VCaP (cell line): ENCODE measurements at regions not wholly inside any gene's neighbourhood (a gene's known extent, or its start where the extent isn't known, plus 50 kb on each side); places are given as distances from the start of the nearest gene placed in this dataset.

Experiments
- H3K27ac ChIP-seq: fragments of 450-650 bp; 2 replicates; pipeline ENCODE4 v1.5.1; 2017
- CTCF ChIP-seq: fragments of 450-650 bp; conservative IDR thresholded peaks from 2 replicates; pipeline ENCODE4 v1.5.1; 2017; ENCODE audit warnings: mild to moderate bottlenecking, moderate library complexity

DNA sequence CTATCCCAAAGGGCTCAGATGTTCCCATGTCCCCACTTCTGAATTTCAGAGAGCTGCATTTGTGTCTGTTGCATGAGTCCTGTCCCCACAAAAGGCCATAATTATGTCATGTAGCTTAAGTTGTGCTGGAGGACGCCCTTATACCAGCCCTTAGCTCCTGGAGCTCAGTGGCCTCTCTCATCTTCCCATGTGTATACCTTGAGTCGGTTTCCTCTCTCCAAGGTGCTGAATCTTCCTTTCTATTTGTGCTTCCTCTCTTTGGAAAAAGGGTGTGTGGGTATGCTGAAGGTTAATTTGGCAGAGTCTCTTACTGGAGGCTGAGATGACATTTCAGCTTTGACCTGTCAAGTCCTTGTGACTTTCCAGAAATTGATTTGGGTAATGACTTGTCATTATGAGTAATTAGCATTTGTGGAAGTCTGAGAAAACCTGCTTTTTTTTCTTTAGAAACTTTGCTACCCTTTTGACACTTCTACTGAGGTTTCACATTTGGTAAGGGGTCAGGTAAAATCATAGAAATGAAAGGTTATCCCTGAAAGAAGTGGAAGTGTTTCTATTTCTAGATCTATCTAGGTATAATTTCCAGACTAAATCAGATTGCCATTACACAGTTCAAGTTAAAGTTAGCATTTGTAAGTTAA, 185.4 kb downstream of the ABCC12 start:
- TF ChIP-seq CTCF = no peak
- H3K27ac ChIP-seq = no peak overlapping the region

DNA sequence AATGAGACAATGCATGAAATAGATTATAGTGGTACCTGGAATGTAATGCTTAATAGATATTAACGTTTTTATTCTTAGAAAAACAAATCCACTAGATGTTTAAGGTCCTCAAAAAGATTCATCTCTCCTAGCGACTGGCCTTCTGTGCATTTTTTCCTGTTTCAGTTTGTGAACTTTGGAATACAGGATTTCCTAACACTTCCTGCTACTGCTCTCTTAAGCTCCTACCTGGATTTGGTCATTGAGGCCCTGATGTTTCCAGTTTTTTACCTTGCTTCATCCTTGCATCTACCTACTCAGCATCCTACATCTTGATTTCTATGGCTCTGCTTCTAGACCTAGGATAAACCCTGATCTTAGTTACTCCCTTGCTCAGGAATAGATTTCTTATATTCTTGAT, 188.4 kb downstream of the ABCC12 start:
- no peak overlapping the region for H3K27ac ChIP-seq
- no peak for TF ChIP-seq CTCF

- H3K27ac ChIP-seq = no peak overlapping the region
- no peak for TF ChIP-seq CTCF
These were observed 189.5 kb downstream of the ABCC12 start for GRCh38 chr16:47966325-47966724.

DNA sequence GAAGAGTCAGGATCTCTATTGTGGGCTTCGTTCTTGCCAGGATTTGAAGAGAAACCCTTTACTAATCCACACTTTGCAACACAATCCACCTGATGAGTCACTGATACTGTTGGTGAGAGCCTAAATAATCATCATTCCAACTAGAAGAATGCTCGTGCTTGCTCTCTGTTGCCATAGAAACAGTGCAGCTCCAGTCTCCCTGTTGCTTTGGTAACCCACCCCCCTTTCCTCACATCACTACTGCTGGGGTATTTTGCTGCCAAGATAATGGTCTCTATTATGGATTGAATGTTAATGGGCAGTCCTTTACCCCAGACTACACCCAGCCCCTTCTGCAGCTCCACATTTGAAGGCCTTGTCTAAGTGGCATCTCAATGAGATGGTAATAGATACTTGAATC, 190.4 kb downstream of the ABCC12 start:
- TF ChIP-seq CTCF = no peak
- no peak overlapping the region for H3K27ac ChIP-seq

GRCh38 chr16:47958726-47959125, 197.1 kb downstream of the ABCC12 start:
- H3K27ac ChIP-seq = no peak overlapping the region
- no peak for TF ChIP-seq CTCF

DNA sequence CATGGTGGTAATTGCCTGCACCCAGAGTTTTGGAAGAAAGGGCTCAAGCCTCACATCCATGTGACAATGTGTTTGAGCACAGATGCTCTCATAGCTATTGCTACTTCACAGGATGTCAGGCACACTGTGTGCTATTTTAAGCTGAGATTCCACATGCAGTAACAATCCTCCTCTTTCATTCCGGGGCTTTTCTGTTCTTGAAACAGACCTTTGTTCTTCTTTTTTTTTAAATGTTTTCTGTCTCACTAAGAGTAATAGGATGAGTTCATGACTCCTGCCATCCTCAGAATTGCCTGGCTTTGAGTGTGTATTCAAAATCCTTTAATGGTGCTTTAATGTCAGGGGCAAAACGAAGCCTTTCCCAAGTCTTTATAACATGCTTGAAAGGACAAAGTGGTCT, 198.9 kb downstream of the ABCC12 start:
- H3K27ac ChIP-seq = no peak overlapping the region
- TF ChIP-seq CTCF = no peak

- H3K27ac ChIP-seq = no peak overlapping the region
- no peak for TF ChIP-seq CTCF
These were observed 206.1 kb downstream of the ABCC12 start for GRCh38 chr16:47949714-47950113.
